HG02642 (cell line): ENCODE measurements at regions not wholly inside any gene's neighbourhood (a gene's known extent, or its start where the extent isn't known, plus 50 kb on each side); places are given as distances from the start of the nearest gene placed in this dataset.
A peak's percentile ranks its signal among the peaks of the same experiment; 100 is the strongest.
"Not testable (repeated sequence)": the region's sequence is repeated elsewhere in the genome, so short reads cannot be mapped to it uniquely, and the experiment has no call there.

ENCODE experiments used
- ATAC-seq: cut with Tn5 transposase; IDR thresholded peaks from one replicate; pipeline ENCODE4 v1.9.1; 2021; ENCODE audit warnings: mild to moderate bottlenecking; ENCODE audit not compliant: unreplicated experiment, poor library complexity

DNA sequence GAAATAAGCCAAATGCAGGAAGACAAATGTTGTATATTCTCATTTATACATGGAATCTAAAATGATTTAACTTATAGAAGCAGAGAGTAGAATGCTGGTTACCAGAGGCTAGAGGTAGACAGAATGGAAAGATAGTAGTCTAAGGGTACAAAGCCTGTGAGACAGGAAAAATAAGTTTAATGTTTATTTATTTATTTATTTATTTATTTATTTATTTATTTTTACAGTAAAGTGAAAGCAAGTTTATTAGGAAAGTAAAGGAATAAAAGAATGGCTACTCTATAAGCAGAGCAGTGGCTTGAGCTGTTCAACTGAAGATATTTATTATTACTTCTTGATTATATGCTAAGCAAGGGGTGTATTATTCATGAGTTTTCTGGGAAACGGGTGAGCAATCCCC is 203.2 kb downstream of the LAS1L start:
- ATAC-seq: no peak

DNA sequence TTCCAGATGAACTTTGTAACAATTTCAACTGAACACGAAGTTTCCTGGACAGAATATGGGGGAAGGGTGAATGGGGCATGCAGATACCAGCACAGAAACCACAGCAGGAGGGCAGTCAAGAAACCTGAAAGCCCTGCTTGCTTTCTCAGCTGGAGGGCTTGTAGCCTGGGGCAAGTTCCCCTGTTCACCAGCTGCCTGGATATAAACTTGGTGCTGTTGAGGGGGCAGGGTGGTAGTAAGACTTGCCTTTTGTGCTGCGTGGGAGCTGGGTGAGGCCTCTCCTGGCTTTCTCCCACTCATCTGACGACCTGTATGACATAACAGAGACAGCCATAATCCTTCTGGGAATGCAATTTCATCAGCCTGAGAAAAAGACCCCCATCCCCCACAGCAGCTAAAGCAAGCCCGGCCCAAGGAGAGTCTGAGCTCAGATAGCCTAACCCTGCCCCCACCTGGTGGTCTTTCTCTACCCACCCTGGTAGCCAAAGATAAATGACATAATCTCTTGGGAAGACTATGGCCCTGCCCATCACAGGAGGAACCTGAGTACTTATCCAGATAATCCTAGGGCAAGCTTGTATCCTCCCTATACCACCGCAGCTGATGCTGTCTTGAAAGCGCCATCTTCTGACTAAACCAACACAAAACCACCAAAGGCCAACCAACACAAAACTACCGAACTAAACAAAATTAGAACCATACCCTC is 234.3 kb downstream of the LAS1L start:
- no peak for ATAC-seq

DNA sequence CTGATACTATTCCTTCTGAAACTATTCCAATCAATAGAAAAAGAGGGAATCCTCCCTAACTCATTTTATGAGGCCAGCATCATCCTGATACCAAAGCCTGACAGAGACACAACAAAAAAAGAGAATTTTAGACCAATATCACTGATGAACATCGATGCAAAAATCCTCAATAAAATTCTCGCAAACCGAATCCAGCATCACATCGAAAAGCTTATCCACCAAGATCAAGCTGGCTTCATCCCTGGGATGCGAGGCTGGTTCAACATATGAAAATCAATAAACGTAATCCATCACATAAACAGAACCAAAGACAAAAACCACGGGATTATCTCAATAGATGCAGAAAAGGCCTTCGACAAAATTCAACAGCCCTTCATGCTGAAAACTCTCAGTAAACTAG is 251.7 kb downstream of the LAS1L start:
- not testable (repeated sequence) for ATAC-seq

DNA sequence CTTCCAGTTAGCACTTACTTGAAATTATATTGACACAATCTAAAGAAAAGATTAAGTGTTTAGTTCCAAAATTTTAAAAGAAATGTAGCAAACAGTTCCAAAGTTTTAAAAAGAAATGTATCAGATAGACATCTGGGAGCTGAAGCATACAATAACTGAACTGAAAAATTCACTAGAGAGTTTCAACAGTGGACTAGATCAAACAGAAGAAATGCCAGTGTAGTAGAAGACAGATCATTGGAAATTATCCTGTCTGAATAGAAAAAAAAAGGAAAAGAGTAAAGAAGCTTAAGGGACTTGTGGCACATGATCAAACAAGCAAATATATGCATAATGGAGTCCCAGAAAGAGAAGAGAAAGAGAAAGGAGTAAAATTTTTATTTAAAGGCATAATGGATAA is 261.4 kb downstream of the LAS1L start:
- ATAC-seq: no peak

DNA sequence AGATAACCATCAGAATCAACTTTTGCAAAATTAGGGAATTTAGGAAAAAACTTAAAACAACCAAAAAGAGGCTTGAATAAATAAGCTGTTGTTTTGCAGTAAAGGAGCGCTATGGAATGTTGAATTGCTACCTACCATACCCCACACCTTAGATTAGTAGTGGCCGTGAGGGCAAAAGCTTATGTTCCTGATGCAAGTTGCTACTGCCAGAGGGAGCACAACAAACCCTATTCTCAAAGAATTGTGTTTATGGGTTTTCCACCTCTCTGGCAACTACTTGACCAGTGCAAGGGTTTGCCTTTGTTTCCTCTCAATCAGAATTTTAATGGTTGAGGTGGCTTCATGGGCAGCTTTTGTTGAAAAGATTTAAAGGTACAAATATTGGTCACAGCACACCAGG is 268.1 kb downstream of the LAS1L start:
- no peak for ATAC-seq

DNA sequence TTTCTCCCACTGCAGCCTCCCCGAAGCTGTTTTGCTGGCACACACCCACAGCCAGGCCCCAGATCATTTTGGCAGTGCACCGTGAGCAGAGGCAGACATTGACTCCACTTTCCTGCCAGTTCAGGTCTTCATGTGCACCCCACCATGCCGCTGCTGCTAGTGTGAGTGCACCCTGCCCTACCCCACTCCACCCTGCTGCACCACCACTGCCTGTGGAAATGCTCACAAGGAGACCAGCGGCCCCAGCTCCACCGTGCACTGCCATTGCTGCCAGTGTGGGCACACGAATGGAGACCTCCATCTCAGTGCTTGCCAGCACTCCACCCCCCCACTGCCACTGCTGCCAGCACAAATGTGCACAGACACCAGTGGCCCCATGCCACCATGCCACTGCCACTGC is 277.6 kb upstream of the ZC4H2 start:
- ATAC-seq: no peak

- no peak for ATAC-seq
Measured at GRCh38 chrX:65241059-65241721, 264.9 kb upstream of the ZC4H2 start.

DNA sequence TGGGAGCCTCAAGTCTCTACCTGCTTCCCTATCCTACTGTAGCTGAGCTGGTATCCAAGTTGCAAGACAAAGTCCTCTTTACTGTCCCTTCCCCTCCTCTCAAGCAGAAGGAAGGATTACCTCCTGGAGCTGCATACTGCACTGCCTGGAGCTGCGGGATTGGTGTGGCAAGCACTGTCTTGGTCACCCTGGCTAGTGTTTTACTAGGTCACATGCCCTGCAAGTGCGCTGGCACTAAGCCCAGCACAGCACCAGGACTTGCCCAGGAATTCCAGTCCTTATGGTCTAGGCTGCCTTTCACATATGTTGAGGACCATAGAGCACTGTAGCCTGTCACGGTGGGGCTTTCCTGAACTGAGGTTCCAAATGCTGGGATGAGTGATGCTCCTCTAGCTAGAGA is 227.3 kb upstream of the ZC4H2 start:
- no peak for ATAC-seq

- ATAC-seq: no peak
Measured at GRCh38 chrX:65196758-65197360, 220.6 kb upstream of the ZC4H2 start.

DNA sequence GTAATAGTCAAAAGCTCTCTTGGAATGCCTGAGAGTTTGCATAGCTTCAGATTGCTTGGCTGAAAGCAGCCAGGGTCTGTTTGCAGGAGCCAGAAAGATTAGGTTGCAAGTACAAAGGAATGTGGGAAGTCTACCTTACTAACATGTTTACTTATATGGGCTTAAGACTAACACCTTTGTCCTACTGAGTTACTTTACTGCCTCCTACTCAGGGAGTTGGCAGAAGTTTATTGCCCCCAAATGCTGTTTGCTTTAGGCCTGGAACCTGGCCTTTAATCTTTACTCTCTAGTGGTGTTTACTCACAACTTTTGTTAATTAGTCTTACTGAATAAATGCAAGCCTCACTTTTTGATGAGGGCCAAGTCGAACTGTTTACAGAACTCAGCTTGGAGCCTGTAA is 219.4 kb upstream of the ZC4H2 start:
- no peak for ATAC-seq

- ATAC-seq: no peak
Measured at GRCh38 chrX:65194547-65194946, 218.3 kb upstream of the ZC4H2 start.

DNA sequence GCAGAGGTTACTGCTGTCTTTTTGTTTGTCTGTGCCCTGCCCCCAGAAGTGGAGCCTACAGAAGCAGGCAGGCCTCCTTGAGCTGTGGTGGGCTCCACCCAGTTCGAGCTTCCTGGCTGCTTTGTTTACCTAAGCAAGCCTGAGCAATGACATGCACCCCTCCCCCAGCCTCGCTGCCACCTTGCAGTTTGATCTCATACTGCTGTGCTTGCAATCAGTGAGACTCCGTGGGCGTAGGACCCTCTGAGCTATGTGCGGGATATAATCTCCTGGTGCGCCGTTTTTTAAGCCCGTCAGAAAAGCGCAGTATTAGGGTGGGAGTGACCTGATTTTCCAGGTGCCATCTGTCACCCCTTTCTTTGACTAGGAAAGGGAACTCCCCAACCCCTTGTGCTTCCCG is 187.1 kb upstream of the ZC4H2 start:
- not testable (repeated sequence) for ATAC-seq

- ATAC-seq: no peak
Measured at GRCh38 chrX:65148232-65148631, 172.0 kb upstream of the ZC4H2 start.

DNA sequence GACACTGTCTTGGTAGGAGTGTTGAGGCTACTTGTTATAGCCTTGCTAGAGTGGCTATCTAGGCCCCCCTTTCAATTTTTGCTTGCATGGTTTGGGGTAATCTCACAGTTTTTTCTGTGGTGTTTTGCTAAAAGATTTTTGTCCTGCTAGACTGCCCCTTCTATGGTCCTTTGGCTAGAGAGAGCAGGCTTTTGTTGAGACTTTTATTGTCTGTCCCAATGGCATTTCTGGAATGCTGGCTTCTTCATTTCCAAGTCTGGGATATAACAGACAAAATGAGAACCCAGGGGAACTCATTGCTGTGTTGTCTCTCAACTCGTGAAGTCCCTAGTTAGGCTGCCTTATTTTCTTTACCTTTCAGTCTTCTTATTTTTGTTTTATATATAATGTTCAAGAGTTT is 160.2 kb upstream of the ZC4H2 start:
- ATAC-seq: no peak

GRCh38 chrX:65127842-65128241 is 151.6 kb upstream of the ZC4H2 start:
- ATAC-seq: no peak

DNA sequence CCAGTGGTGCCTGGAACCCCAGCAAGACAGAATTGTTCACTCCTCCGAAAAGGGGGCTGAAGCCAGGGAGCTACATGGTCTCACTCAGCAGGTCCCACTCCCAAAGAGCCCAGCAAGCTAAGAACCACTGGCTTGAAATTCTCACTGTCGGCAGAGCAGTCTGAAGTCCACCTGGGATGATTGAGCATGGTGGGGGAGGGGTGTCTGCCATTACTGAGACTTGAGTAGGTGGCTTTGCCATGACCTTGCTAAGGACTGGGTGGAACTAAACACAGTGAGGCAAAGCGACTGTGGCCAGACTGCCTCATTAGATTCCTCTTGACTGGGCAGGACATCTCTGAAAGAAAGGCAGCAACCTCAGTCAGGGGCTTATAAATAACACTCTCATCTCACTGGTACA is 122.6 kb upstream of the ZC4H2 start:
- no peak for ATAC-seq

DNA sequence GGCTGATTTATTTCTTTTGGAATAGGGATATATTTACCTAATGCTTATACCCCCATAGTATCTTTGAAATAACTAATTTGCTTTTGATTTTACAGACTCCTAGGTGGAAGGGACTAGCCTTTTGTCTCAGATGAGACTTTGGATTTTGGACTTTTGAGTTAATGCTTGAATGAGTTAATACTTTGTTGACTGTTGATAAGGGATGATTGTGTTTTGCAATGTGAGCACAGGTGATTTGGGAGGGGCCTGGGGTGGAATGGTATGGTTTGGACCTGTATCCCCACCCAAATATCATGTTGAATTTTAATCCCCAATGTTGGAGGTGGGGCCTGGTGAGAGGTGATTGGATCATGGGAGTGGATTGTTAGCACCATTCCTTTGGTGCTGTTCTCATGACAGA is 117.4 kb upstream of the ZC4H2 start:
- no peak for ATAC-seq

DNA sequence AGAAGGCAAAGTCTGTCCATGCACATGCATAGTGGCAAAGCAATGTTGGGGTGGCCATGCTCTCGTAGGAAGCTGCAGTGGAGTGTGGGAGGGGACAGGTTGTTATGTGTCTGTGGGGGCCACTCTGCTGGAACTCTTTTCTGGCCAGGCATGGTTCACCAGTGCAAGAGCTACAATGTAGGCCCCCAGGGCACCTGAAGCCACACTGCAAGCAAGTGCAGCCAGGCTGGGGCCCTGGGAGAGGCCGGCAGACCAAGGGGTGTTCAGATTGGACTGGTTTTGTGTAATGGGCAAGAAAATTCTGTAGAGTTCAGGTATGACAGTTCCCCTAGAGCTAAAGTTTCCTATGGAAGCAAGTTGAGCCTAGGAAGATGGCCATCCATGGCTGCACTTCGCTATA is 97.0 kb upstream of the ZC4H2 start:
- ATAC-seq: no peak

- no peak for ATAC-seq
Measured at GRCh38 chrX:65072590-65072989, 96.3 kb upstream of the ZC4H2 start.

DNA sequence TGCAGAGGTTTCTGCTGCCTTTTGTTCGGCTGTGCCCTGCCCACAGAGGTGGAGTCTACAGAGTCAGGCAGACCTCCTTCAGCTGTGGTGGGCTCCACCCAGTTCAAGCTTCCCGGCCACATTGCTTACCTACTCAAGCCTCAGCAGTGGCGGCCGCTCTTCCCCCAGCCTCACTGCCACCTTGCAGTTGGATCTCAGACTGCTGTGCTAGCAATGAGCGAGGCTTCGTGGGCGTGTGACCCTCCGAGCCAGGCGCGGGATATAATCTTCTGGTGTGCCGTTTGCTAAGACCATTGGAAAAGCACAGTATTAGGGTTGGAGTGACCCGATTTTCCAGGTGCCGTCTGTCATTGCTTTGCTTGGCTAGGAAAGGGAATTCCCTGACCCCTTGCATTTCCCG is 82.4 kb upstream of the ZC4H2 start:
- ATAC-seq: not testable (repeated sequence)

GRCh38 chrX:65045001-65045400 is 68.8 kb upstream of the ZC4H2 start:
- ATAC-seq: no peak

- ATAC-seq: peak; percentile 39
Measured at GRCh38 chrX:65035446-65035770, 59.2 kb upstream of the ZC4H2 start.
